ENCODE measurements at regions not wholly inside any gene's neighbourhood (a gene's known extent, or its start where the extent isn't known, plus 50 kb on each side); places are given as distances from the start of the nearest gene placed in this dataset.

- H3K4me3 ChIP-seq (ENCODE audit: low read length) = no peak overlapping the region
- H2AFZ ChIP-seq (ENCODE audit: low read depth, low read length) = no peak overlapping the region
- H3K4me1 ChIP-seq (ENCODE audit: insufficient read depth, low read length) = no peaks in the 10 kb centered on the region
- no peaks in the 10 kb centered on the region for H3K27me3 ChIP-seq (ENCODE audit: insufficient read depth, low read length)
- no peaks in the 10 kb centered on the region for H3K36me3 ChIP-seq (ENCODE audit: insufficient read depth, low read length)
- no peaks in the 10 kb centered on the region for H3K9me3 ChIP-seq (ENCODE audit: low read length)
Observed at GRCh38 chr2:81195017-81195773, 890.6 kb upstream of the LRRTM1 start.

- no peaks in the 10 kb centered on the region for H3K36me3 ChIP-seq (ENCODE audit: insufficient read depth, low read length)
- H2AFZ ChIP-seq (ENCODE audit: low read depth, low read length) = no peak overlapping the region
- no peak overlapping the region for H3K4me3 ChIP-seq (ENCODE audit: low read length)
- no peaks in the 10 kb centered on the region for H3K4me1 ChIP-seq (ENCODE audit: insufficient read depth, low read length)
- H3K27me3 ChIP-seq (ENCODE audit: insufficient read depth, low read length) = no peaks in the 10 kb centered on the region
- no peaks in the 10 kb centered on the region for H3K9me3 ChIP-seq (ENCODE audit: low read length)
Observed at GRCh38 chr2:81194581-81194980, 890.0 kb upstream of the LRRTM1 start.

- no peak overlapping the region for H2AFZ ChIP-seq (ENCODE audit: low read depth, low read length)
- H3K9me3 ChIP-seq (ENCODE audit: low read length) = no peaks in the 10 kb centered on the region
- no peak overlapping the region for H3K4me3 ChIP-seq (ENCODE audit: low read length)
- H3K4me1 ChIP-seq (ENCODE audit: insufficient read depth, low read length) = no peaks in the 10 kb centered on the region
- no peaks in the 10 kb centered on the region for H3K27me3 ChIP-seq (ENCODE audit: insufficient read depth, low read length)
- H3K36me3 ChIP-seq (ENCODE audit: insufficient read depth, low read length) = no peaks in the 10 kb centered on the region
Observed at GRCh38 chr2:81194176-81194575, 889.6 kb upstream of the LRRTM1 start.

- no peaks in the 10 kb centered on the region for H3K4me1 ChIP-seq (ENCODE audit: insufficient read depth, low read length)
- H3K27me3 ChIP-seq (ENCODE audit: insufficient read depth, low read length) = no peaks in the 10 kb centered on the region
- H3K9me3 ChIP-seq (ENCODE audit: low read length) = no peaks in the 10 kb centered on the region
- H3K4me3 ChIP-seq (ENCODE audit: low read length) = no peak overlapping the region
- no peak overlapping the region for H2AFZ ChIP-seq (ENCODE audit: low read depth, low read length)
- no peaks in the 10 kb centered on the region for H3K36me3 ChIP-seq (ENCODE audit: insufficient read depth, low read length)
Observed at GRCh38 chr2:81181845-81182244, 877.3 kb upstream of the LRRTM1 start.

- no peaks in the 10 kb centered on the region for H3K27me3 ChIP-seq (ENCODE audit: insufficient read depth, low read length)
- no peaks in the 10 kb centered on the region for H3K4me1 ChIP-seq (ENCODE audit: insufficient read depth, low read length)
- no peaks in the 10 kb centered on the region for H3K36me3 ChIP-seq (ENCODE audit: insufficient read depth, low read length)
- no peak overlapping the region for H2AFZ ChIP-seq (ENCODE audit: low read depth, low read length)
- no peak overlapping the region for H3K4me3 ChIP-seq (ENCODE audit: low read length)
- no peaks in the 10 kb centered on the region for H3K9me3 ChIP-seq (ENCODE audit: low read length)
Observed at GRCh38 chr2:81171447-81171846, 866.9 kb upstream of the LRRTM1 start.

- Histone ChIP-seq H3K27me3 (ENCODE audit: insufficient read depth, low read length) (no peaks in the 10 kb centered on the region), H3K36me3 (ENCODE audit: insufficient read depth, low read length) (no peaks in the 10 kb centered on the region), H3K4me1 (ENCODE audit: insufficient read depth, low read length) (no peaks in the 10 kb centered on the region), H3K4me3 (ENCODE audit: low read length) (no peak overlapping the region), H3K9me3 (ENCODE audit: low read length) (no peaks in the 10 kb centered on the region), H2AFZ (ENCODE audit: low read depth, low read length) (no peak overlapping the region)
Observed at GRCh38 chr2:81163583-81163982, 859.0 kb upstream of the LRRTM1 start.

GRCh38 chr2:81158505-81158904 lies 854.0 kb upstream of the LRRTM1 start:
- no peaks in the 10 kb centered on the region for H3K9me3 ChIP-seq (ENCODE audit: low read length)
- no peak overlapping the region for H2AFZ ChIP-seq (ENCODE audit: low read depth, low read length)
- H3K4me3 ChIP-seq (ENCODE audit: low read length) = no peak overlapping the region
- H3K36me3 ChIP-seq (ENCODE audit: insufficient read depth, low read length) = no peaks in the 10 kb centered on the region
- no peaks in the 10 kb centered on the region for H3K27me3 ChIP-seq (ENCODE audit: insufficient read depth, low read length)
- no peaks in the 10 kb centered on the region for H3K4me1 ChIP-seq (ENCODE audit: insufficient read depth, low read length)

- no peaks in the 10 kb centered on the region for H3K4me1 ChIP-seq (ENCODE audit: insufficient read depth, low read length)
- no peak overlapping the region for H3K4me3 ChIP-seq (ENCODE audit: low read length)
- H3K27me3 ChIP-seq (ENCODE audit: insufficient read depth, low read length) = no peaks in the 10 kb centered on the region
- no peaks in the 10 kb centered on the region for H3K36me3 ChIP-seq (ENCODE audit: insufficient read depth, low read length)
- H3K9me3 ChIP-seq (ENCODE audit: low read length) = no peaks in the 10 kb centered on the region
- no peak overlapping the region for H2AFZ ChIP-seq (ENCODE audit: low read depth, low read length)
Observed at GRCh38 chr2:81148323-81148722, 843.8 kb upstream of the LRRTM1 start.

- Histone ChIP-seq H2AFZ (ENCODE audit: low read depth, low read length) (no peak overlapping the region), H3K36me3 (ENCODE audit: insufficient read depth, low read length) (no peaks in the 10 kb centered on the region), H3K27me3 (ENCODE audit: insufficient read depth, low read length) (no peaks in the 10 kb centered on the region), H3K4me3 (ENCODE audit: low read length) (no peak overlapping the region), H3K9me3 (ENCODE audit: low read length) (no peaks in the 10 kb centered on the region), H3K4me1 (ENCODE audit: insufficient read depth, low read length) (no peaks in the 10 kb centered on the region)
Observed at GRCh38 chr2:81136296-81136695, 831.7 kb upstream of the LRRTM1 start.

GRCh38 chr2:81097361-81097760 lies 792.8 kb upstream of the LRRTM1 start:
- no peaks in the 10 kb centered on the region for H3K4me1 ChIP-seq (ENCODE audit: insufficient read depth, low read length)
- H3K36me3 ChIP-seq (ENCODE audit: insufficient read depth, low read length) = no peaks in the 10 kb centered on the region
- H3K9me3 ChIP-seq (ENCODE audit: low read length) = no peaks in the 10 kb centered on the region
- no peak overlapping the region for H2AFZ ChIP-seq (ENCODE audit: low read depth, low read length)
- no peaks in the 10 kb centered on the region for H3K27me3 ChIP-seq (ENCODE audit: insufficient read depth, low read length)
- H3K4me3 ChIP-seq (ENCODE audit: low read length) = no peak overlapping the region

- Histone ChIP-seq H2AFZ (ENCODE audit: low read depth, low read length) (no peak overlapping the region), H3K4me1 (ENCODE audit: insufficient read depth, low read length) (no peaks in the 10 kb centered on the region)
Observed at GRCh38 chr2:81093031-81093430, 788.5 kb upstream of the LRRTM1 start.

GRCh38 chr2:81087646-81088045 lies 783.1 kb upstream of the LRRTM1 start:
- Histone ChIP-seq H3K27me3 (ENCODE audit: insufficient read depth, low read length) (no peaks in the 10 kb centered on the region), H3K36me3 (ENCODE audit: insufficient read depth, low read length) (no peaks in the 10 kb centered on the region), H2AFZ (ENCODE audit: low read depth, low read length) (no peak overlapping the region), H3K4me3 (ENCODE audit: low read length) (no peak overlapping the region), H3K9me3 (ENCODE audit: low read length) (no peaks in the 10 kb centered on the region), H3K4me1 (ENCODE audit: insufficient read depth, low read length) (no peaks in the 10 kb centered on the region)

More at GRCh38 chr2:81093031-81093430, 788.5 kb upstream of the LRRTM1 start:
- H3K4me3 ChIP-seq (ENCODE audit: low read length) = no peak overlapping the region
- H3K36me3 ChIP-seq (ENCODE audit: insufficient read depth, low read length) = no peaks in the 10 kb centered on the region
- no peaks in the 10 kb centered on the region for H3K27me3 ChIP-seq (ENCODE audit: insufficient read depth, low read length)
- H3K9me3 ChIP-seq (ENCODE audit: low read length) = no peaks in the 10 kb centered on the region

- no peaks in the 10 kb centered on the region for H3K27me3 ChIP-seq (ENCODE audit: insufficient read depth, low read length)
- no peaks in the 10 kb centered on the region for H3K4me1 ChIP-seq (ENCODE audit: insufficient read depth, low read length)
- no peaks in the 10 kb centered on the region for H3K9me3 ChIP-seq (ENCODE audit: low read length)
Observed at GRCh38 chr2:81084101-81084500, 779.5 kb upstream of the LRRTM1 start.

GRCh38 chr2:81078631-81079030 lies 774.1 kb upstream of the LRRTM1 start:
- no peaks in the 10 kb centered on the region for H3K27me3 ChIP-seq (ENCODE audit: insufficient read depth, low read length)
- no peaks in the 10 kb centered on the region for H3K36me3 ChIP-seq (ENCODE audit: insufficient read depth, low read length)
- no peak overlapping the region for H2AFZ ChIP-seq (ENCODE audit: low read depth, low read length)
- H3K9me3 ChIP-seq (ENCODE audit: low read length) = no peaks in the 10 kb centered on the region
- H3K4me1 ChIP-seq (ENCODE audit: insufficient read depth, low read length) = no peaks in the 10 kb centered on the region
- no peak overlapping the region for H3K4me3 ChIP-seq (ENCODE audit: low read length)

More at GRCh38 chr2:81084101-81084500, 779.5 kb upstream of the LRRTM1 start:
- no peaks in the 10 kb centered on the region for H3K36me3 ChIP-seq (ENCODE audit: insufficient read depth, low read length)
- no peak overlapping the region for H3K4me3 ChIP-seq (ENCODE audit: low read length)
- H2AFZ ChIP-seq (ENCODE audit: low read depth, low read length) = no peak overlapping the region
